Progenitor cell of endocrine pancreas (in vitro differentiated cells): ENCODE measurements at regions not wholly inside any gene's neighbourhood (a gene's known extent, or its start where the extent isn't known, plus 50 kb on each side); places are given as distances from the start of the nearest gene placed in this dataset.

ENCODE experiments used
- DNase-seq: peaks from one replicate; pipeline ENCODE4 v3.0.0; 2021; ENCODE audit warnings: low spot score; ENCODE audit not compliant: unreplicated experiment
- H3K27ac Mint-ChIP-seq: 2 replicates; pipeline ENCODE4 v1.8.0; 2021; ENCODE audit warnings: mild to moderate bottlenecking, moderate library complexity, mixed read lengths
- H3K27me3 Mint-ChIP-seq: 2 replicates; pipeline ENCODE4 v1.8.0; 2021; ENCODE audit warnings: mixed read lengths
- H3K36me3 Mint-ChIP-seq: 2 replicates; pipeline ENCODE4 v1.8.0; 2022; ENCODE audit warnings: mixed read lengths; ENCODE audit not compliant: insufficient read depth
- H3K4me1 Mint-ChIP-seq: 2 replicates; pipeline ENCODE4 v1.8.0; 2021; ENCODE audit warnings: low read depth, mixed read lengths
- H3K4me3 Mint-ChIP-seq: 2 replicates; pipeline ENCODE4 v1.8.0; 2021; ENCODE audit warnings: low read depth, mild to moderate bottlenecking, moderate library complexity, mixed read lengths
- H3K9me3 Mint-ChIP-seq: 2 replicates; pipeline ENCODE4 v1.8.0; 2021; ENCODE audit warnings: low read depth, mixed read lengths
- CTCF ChIP-seq: fragments of 200-600 bp; sonication (generic); IDR thresholded peaks from one replicate; pipeline ENCODE4 v1.5.0; 2021; ENCODE audit warnings: antibody characterized with exemption, mild to moderate bottlenecking; ENCODE audit not compliant: unreplicated experiment

- Mint-ChIP-seq H3K27me3 (peaks cover 3% of the 10 kb centered on the region), H3K4me1 (peaks cover 4% of the 10 kb centered on the region), H3K4me3 (no peak overlapping the region), H3K27ac (no peak overlapping the region), H3K9me3 (peaks cover 4% of the 10 kb centered on the region), H3K36me3 (no peaks in the 10 kb centered on the region)
- DNase-seq = no peak
- TF ChIP-seq CTCF = no peak
Measured at GRCh38 chr2:195494451-195494850, 162.6 kb upstream of the SLC39A10 start.

GRCh38 chr2:195493416-195493815, 163.6 kb upstream of the SLC39A10 start:
- H3K9me3 Mint-ChIP-seq = peaks cover 4% of the 10 kb centered on the region
- no peak overlapping the region for H3K4me3 Mint-ChIP-seq
- H3K36me3 Mint-ChIP-seq = no peaks in the 10 kb centered on the region
- peaks cover 4% of the 10 kb centered on the region for H3K4me1 Mint-ChIP-seq
- TF ChIP-seq CTCF = no peak
- DNase-seq = no peak
- H3K27me3 Mint-ChIP-seq = peaks cover 3% of the 10 kb centered on the region
- H3K27ac Mint-ChIP-seq = no peak overlapping the region

- Mint-ChIP-seq H3K4me3 (no peak overlapping the region), H3K4me1 (peaks cover 4% of the 10 kb centered on the region), H3K36me3 (no peaks in the 10 kb centered on the region), H3K27ac (no peak overlapping the region), H3K9me3 (peaks cover 4% of the 10 kb centered on the region), H3K27me3 (peaks cover 2% of the 10 kb centered on the region)
- no peak for DNase-seq
- TF ChIP-seq CTCF = no peak
Measured at GRCh38 chr2:195490319-195490718, 166.7 kb upstream of the SLC39A10 start.

- peaks cover 4% of the 10 kb centered on the region for H3K4me1 Mint-ChIP-seq
- no peaks in the 10 kb centered on the region for H3K36me3 Mint-ChIP-seq
- TF ChIP-seq CTCF = no peak
- H3K4me3 Mint-ChIP-seq = no peak overlapping the region
- H3K27ac Mint-ChIP-seq = no peak overlapping the region
- H3K9me3 Mint-ChIP-seq = peaks cover 4% of the 10 kb centered on the region
- H3K27me3 Mint-ChIP-seq = no peaks in the 10 kb centered on the region
- no peak for DNase-seq
Measured at GRCh38 chr2:195489101-195489500, 167.9 kb upstream of the SLC39A10 start.

GRCh38 chr2:195488567-195488966, 168.5 kb upstream of the SLC39A10 start:
- Mint-ChIP-seq H3K4me1 (peaks cover 4% of the 10 kb centered on the region), H3K27ac (no peak overlapping the region), H3K36me3 (no peaks in the 10 kb centered on the region), H3K27me3 (no peaks in the 10 kb centered on the region), H3K9me3 (peaks cover 2% of the 10 kb centered on the region), H3K4me3 (no peak overlapping the region)
- no peak for DNase-seq
- TF ChIP-seq CTCF = no peak
